Germinal center (tissue), 1 donor: ENCODE measurements at regions not wholly inside any gene's neighbourhood (a gene's known extent, or its start where the extent isn't known, plus 50 kb on each side); places are given as distances from the start of the nearest gene placed in this dataset.

ENCODE experiments used
- DNase-seq: peaks from one replicate; pipeline ENCODE4 v3.0.0; 2012; ENCODE audit warnings: mixed read lengths, low spot score

DNA sequence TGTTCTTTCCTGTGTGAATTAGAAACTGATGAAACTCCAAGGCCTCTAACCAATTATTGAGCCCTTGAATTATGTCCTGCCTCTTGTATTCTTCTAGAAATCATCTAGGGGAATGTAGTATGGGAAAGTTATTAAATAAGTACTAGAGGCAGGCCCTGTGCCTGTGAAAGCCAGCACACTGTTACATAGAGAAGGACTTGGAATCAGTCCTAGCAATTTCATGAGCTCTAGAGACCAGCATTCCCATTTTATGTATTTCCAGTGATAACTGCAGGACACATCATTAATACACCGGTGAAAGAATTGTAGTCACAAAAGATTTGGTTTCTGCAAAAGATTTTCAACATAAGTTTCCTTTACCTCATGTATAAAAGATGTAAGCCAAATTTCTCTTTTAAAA lies 168.5 kb upstream of the VLDLR start:
- DNase-seq, result no peak

DNA sequence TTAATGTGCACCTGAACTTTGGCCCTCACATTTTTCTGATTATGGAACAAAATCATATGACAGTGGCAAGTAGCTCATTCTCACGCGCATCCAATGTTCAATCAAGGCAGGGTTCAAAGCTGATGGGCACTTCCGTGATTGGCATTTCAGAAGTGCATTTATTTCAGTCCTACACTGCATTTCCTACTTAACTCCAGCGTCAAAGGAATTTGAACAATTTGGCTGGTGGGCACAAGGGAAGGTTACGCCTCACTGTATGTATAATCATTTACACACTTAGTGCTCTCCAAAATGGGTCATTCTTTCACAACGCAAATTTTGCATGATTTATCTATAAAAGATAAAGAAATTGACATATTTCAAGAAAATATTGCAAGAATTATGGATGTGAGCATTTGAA lies 167.9 kb upstream of the VLDLR start:
- DNase-seq, result no peak

DNA sequence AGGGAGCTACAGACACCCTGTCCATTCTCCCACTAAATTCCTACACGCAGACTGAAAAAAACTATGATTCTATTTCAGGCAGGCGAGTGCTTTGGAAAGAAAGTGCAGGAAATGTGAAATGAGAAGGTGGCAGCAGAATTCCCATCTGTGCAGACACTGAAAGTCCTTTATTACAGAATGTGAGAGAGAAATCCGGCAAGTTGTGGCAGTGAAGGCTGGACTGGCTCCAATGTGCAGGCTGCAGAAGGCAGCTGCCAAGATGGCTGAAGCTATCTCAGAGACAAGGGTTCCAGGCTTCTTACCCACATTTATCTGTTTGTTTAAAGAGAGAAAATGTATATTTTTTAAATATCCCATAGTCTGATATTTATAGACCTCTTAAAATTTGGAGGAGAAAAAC lies 161.8 kb upstream of the VLDLR start:
- no peak for DNase-seq

DNA sequence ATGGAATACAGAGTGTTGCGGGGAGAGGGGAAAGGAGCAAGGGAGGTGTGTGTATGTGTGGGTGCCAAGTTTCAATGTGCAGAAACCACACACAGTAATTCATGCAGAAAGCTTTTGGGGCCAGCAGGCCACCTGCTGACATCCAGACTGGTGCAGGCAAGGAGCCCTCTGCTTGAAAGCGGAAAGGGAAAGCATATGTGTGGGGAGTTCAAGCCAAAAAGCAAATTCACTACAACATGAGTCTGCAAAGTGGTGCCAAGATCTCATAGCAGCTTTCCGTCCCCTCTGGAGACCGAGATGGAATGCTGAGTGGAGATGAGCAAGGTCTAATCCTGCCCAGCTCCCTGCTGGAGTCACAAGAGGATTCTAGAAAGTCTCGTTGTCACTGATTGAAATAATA lies 159.7 kb upstream of the VLDLR start:
- no peak for DNase-seq

DNA sequence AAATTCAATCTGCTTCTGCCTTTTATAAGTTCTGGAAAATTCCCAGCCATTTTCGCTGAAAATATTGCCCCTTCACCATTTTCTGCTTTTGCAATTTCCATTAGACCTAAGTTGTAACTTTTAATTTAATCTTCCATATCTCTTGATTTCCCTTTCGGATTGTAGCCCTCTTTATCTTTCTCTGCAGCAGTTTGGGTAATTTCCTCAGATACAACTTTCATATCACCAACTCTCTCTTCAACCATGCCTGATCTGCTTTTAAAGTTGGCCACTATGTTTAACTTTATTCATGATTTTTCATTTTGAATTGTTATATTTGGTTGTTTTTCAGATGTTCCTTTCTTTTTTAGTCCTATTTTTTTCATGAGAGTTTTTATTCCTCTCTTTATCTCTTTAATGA lies 157.0 kb upstream of the VLDLR start:
- DNase-seq, result no peak

DNA sequence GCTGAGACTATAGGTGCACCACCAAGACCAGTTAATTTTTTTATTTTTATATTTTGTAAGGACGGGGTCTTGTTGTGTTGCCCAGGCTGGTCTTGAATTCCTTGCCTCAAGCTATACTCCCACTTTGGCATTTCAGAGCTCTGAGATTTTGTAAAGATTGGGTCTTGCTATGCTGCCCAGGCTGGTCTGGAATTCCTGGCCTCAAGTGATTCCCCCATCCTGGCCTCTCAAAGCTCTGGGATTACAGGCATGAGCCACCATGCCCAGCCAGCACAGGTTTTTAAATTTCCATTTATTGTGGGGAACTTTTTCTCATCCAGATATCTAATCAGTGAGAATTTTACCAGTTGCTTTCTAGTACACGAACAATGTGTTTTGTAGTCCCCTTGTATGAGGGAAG lies 156.1 kb upstream of the VLDLR start:
- DNase-seq, result no peak

DNA sequence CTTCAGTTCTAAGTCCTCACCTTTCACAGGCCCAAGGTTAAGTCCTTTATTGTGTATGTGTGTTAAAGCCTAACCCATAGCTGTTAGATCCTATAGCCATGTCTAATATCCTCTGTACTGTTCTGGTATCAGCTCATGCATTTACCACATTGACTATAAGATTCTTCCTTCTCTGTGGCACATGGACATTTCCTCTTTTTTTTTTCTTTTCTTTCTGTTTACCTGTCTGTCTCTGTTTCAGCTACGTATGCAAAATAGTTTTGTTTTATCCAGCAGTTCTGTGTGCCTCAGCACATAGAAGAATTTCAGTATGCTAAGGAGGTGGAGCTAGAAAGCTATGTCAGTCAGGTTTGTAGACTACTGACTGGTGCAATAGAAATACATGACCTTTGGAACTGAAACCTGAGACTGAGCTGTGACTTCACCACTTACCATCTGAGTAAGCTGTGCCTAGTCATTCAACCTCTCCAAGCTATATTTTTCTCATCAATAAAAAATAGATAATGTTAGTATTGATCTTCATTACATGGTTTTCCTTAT lies 155.6 kb upstream of the VLDLR start:
- DNase-seq, result no peak

DNA sequence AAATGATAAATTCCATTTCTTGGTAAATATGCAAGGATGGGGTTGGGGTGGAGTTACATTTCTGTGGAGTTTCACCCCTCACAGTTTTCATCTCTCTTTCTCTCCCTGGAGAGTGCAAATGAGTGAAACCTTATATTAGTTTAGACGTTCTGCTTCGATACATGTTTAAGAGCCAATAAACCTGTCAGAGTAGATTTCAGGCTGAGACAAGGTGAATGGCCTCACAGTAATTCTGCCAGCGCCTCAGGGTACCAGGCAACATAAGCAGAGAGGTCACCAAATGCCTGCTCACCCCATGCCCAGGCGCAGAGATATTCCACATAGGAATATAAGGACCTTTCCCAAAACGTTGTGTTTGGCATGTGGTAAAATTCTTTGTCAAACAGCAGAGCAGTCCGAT lies 154.9 kb upstream of the VLDLR start:
- DNase-seq, result no peak

DNA sequence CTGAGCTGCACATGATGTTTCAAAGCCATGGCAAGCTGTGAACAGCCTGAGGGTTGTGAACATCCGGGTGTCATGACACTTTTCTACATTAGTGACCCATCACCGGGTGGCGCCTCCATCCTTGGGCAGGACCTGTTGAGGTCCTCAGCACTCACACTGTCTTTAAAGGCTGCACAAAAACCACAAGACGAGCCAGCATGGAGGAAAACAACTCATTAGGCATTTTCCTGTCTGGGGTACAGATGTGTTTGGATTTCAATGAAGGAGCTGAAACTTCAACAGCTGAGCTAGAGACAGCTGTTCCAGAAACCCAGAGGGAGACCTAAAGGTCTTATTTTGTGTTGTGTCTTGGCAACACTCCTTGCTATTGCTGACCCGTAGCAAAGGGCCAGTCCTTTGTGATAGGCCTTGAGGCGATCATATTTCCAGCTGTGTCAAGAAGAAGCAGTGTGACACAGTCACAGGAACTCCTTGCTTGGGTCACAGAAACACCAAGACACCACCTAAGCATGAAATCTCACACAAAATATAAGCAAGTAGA lies 151.8 kb upstream of the VLDLR start:
- DNase-seq, result no peak

DNA sequence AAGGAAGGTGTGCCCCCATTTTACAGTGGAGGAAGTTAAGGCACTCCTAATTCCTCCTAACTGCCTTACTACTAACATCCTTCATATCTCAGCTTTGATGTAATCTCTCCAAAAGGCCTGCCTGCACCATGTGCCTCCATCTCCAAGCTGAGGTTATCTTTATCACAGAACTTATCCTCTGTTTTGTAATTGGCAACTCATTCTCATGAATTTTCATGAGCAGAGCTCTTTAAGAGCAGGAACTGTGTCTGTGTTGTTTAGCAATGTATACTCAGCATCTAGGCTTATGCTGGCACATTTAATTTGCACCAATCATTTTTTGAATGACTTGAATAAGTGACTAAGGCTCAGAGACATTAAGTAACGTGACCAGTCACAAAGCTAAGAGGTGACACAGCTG lies 147.9 kb upstream of the VLDLR start:
- no peak for DNase-seq

DNA sequence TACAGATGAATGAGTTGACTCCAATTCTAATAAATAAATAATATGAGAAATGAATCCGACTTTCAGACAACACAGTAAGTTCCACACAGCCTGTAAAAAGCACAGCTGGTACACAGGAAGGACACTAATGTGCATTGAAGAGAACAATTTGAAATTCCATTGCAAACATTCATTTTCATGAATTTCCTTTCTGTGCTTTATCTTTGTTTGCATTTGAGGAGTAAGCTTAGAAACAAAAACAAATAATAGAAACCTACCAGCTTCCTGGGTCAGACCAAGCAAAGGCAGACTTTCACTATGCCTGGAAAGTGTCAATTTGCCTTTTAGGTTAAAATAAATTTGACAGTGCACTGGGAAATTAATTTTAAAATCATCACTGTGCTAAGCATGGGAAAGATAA lies 143.8 kb upstream of the VLDLR start:
- no peak for DNase-seq

DNA sequence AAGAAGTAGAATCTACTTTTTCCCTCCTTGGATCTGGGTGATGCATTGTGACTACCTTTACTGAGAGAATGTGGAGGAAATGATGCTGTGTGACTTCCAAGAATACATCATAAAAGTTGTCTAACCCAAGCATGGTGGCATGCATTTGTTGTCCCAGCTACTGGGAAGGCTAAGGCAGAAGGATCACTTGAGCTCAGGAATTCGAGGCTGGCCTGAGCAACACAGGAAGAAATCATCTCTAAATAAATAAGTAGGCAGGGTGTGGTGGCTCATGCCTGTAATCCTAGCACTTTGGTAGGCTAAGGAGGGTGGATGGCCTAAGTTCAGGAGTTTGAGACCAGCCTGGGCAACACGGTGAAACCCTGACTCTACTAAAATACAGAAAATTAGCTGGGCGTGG lies 143.2 kb upstream of the VLDLR start:
- DNase-seq, result no peak

DNA sequence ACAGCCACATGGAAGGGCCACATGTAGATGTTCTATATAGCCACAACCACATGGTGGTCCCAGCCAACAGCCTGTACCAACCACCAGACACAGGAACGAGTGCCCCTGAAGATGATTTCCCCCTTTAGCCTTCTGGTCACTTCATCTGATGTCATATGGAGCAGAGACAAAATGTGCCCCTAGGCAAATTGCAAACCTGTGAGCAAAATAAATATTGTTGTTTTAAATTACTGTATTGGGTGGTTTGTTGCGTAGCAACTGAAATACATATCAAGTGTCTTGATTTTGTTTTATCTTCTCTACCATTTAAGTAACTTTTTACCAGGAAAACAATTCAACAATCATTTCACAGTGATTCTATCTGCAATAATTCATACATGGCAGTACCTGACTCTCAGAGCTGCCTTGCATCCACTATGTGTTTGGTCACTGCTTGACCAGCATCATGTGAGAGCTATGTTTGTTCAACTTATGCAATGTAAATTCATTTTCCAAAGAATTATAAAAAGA lies 142.5 kb upstream of the VLDLR start:
- no peak for DNase-seq

DNA sequence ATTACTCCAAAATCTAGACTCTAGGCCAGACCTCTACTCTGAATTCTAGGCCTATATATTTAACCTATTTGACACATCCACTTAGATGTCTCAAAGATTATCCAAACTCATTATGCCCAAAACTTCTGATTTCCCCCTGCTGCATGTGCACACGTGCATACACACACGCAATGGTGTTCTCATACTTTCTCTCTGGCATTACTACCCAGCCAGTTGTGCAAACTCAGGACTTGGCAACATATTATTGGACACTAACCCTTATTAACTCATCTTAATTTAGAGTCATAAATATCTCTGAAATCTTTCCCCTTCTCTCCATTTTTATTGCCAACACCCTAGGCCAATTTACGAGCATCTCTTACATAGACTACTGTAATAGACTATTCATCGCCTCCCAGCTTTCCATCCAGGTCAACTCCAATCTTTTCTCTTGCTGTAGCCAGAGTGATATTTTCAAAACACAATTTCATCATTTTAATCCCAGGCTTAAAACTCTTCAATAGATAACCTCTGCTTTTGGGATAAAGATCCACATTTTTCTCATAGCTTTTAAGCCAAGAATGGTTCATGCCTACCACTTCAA lies 141.2 kb upstream of the VLDLR start:
- DNase-seq, result no peak

DNA sequence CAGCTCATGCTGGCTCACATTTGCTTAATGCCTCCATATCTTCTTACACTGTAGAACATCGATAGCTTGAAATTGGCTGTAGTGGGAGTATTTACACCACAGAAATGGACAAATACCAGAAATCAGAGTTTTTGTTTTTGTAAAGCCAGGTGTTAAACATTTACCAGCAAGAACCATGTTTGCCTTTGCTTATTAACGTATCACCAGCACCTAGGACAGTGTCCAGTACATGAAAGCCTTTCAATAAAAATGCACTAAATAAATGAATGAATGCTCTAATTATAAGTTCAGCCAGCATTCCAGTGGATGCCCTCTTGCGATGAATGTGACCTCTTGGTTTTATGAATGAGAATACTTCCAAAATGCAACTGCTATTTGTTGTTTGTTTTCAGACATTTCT lies 140.4 kb upstream of the VLDLR start:
- DNase-seq, result no peak

DNA sequence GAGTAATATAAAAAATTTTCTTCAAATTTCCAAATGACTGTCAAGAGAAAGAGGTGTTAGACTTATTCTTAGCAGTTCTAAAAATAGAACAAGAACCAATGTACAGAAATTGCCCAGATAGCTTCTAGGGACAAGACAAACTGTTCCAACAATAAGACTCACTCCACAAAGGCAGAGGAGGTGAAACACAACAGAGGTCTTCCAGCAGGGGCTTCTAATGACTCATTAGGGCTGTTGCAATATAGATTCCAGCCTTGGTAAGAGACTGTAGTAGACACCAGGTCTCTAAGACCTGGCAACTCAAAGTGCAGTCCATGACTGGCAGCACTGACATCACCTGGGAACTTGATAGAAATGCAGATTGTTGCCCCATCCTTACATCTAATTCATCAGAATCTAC lies 134.6 kb upstream of the VLDLR start:
- DNase-seq, result no peak

DNA sequence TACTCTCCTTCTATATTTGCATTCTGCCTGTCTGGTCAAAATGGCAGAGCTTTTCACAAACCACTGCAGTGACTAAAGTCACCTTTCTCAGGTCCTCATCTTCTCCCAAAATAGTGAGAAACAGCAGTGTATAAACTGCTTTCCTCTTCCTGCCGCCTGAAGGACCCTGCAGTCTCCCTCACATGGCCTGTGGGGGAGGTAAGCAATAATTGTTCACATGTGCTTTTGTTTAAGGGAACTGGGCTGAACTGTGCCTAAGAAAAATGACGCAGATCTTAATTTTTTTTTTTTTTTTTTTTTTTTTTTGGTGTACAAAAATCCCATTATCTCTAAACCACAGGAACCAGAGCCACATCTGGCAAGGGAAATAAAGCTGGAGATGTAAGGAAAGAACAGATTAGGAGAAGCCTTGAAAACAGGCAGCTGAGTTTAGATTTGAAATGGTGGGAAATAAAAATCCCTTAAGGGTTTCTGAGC lies 131.7 kb upstream of the VLDLR start:
- DNase-seq, result no peak

DNA sequence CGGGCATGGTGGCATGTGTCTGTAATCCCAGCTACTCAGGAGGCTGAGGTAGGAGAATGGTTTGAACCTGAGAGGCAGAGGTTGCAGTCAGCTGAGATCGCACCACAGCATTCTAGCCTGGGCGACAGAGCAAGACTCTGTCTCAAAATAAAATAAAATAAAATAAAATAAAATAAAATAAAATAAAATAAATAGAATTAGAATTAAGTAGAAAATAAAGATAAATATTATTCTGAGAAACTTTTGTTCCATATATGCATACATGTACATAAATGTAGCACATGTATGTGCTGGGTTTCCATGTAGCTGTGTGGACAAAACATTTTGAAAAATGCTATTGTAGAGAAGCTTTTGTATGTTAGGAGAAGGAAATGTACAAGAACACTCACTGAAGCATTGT lies 129.4 kb upstream of the VLDLR start:
- no peak for DNase-seq

DNA sequence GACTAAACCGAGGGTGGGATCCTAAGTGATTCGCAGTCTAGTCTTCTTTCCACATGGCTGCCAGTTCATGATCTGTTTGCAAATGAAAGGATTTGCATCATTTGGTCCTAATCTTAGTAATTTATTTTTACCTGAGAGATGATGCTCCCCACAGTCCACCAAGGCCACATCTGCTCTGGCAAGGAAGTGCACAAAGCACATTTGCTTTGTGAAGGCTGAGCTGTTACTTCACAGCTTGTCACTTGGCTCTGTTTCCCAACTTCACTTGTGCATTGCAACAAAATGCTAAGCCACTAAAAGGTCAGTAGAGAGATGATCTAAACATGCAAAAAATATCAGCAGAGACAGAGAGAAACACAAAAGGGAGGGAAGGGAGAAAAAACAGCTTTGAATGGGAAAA lies 128.5 kb upstream of the VLDLR start:
- DNase-seq, result peak; percentile 28

DNA sequence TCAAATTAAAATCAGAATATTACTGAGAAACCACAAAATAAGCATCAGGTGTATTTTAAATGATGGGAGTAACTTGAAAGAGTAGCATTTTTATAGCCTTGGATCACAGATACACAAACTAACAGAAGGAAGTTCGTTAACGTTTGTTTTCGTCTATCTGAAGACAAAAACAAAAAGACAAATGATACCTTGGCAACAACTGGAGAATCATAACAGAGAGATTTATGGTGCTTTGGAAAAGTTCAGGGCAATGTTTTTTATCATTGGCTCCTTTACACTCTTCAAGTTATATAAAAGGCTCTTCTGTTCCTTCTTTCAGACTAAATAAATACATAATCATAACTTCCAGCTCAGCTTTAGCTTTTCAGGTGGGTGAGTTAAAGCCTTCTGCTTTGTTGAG lies 128.1 kb upstream of the VLDLR start:
- DNase-seq, result no peak

DNA sequence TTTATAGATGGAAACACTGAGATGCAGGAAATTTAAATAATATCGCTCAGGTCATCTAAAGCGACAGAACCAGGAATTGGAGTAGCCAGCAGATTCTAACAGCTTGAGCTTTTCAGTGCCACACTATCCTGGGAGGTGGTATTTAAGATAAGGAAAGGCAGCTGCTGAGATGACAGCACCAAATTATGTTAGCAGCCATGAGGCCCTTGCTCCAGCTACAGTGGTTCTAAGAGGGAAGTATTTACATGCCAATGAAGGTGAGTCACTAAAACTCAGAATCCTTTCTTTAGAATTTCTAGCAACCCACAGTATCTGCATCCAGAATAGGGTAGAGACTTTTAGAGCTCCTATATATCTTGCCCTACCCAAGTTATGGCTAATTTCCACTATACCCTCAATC lies 127.0 kb upstream of the VLDLR start:
- DNase-seq, result no peak

DNA sequence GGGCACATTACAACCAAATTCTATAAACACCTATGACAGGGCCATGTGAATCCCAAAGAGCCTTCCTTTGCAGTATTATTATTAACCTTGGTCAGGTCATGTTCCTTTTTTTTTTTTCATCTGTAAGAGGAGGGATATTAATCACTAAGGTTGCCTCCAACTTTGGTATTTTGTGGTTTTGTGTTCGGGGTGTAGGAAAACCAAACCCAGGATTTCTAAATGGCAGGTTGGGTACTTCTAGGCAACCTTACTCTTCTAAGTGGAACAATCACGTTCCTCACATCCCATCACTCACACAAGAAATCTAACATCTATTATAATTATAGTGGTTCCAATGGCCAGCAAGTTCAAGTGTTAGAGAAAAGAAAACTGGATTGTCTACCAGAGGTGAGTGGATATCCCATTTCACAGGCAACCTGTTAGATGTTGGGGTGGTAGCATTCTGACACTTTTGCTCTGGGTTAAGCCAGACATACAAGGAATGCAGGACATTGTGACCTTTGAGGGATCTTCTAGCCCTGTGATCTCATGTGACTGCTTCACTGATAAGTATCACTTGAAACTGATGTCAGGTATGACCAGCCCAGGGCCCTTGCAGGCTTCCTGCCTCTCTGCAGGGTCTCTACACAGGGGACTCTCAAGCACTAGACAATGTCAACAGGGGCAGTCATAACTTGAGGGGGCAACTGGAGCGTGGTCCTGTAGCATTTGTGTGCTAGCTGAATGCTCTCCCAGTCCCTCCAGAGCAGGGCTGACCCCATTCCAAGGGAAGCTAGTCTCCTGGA lies 126.2 kb upstream of the VLDLR start:
- no peak for DNase-seq

DNA sequence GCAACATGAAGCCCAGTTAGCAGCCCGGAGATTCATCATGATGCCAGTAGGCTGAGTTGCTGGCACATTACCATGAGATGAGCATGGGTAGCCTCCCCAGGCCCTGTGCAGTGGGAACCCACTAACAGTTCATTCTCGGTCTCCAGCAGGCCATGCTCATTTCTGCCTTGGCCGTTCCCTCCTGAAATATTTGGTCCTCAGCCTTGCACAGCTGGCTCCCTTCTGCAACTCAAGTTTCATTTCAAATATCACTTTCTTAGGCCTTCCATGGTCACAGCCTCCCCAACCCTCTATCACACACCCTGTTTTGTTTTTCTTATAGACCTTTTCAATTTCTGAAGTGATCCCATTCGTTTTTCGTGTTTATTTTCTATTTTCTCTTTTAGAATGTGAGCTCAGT lies 125.4 kb upstream of the VLDLR start:
- no peak for DNase-seq
